Colonic mucosa (tissue), 4 donors: ENCODE measurements at regions not wholly inside any gene's neighbourhood (a gene's known extent, or its start where the extent isn't known, plus 50 kb on each side); places are given as distances from the start of the nearest gene placed in this dataset.

ENCODE experiments used
- DNase-seq: peaks from one replicate; pipeline ENCODE4 v3.0.0-alpha.2; 2020
- H3K27ac ChIP-seq: fragments of 200-600 bp; one replicate; pipeline ENCODE4 v1.8.0; 2021
- H3K27me3 ChIP-seq: fragments of 200-600 bp; one replicate; pipeline ENCODE4 v1.8.0; 2021
- H3K36me3 ChIP-seq: fragments of 200-600 bp; one replicate; pipeline ENCODE4 v1.8.0; 2021
- H3K4me1 ChIP-seq: fragments of 200-600 bp; one replicate; pipeline ENCODE4 v1.8.0; 2021; ENCODE audit warnings: mild to moderate bottlenecking
- H3K4me3 ChIP-seq: fragments of 200-600 bp; one replicate; pipeline ENCODE4 v1.8.0; 2021
- H3K9ac ChIP-seq, 2 donors: one replicate each; pipeline ENCODE4 v1.7.0; 2013; ENCODE audit warnings: control low read depth in 2 of 2, low read depth in 2 of 2, low read length in 2 of 2
- H3K9me3 ChIP-seq: fragments of 200-600 bp; one replicate; pipeline ENCODE4 v1.8.0; 2021
- intact Hi-C: fragments of 100-400 bp; cut with DNase I; formaldehyde crosslinking; loops from one replicate; pipeline ENCODE4 v1.14.1; 2022
- TF ChIP-seq, protein P1 (sequence below): fragments of 200-600 bp; IDR thresholded peaks from one replicate; pipeline ENCODE4 v1.8.0; 2022; ENCODE audit warnings: antibody characterized with exemption, mild to moderate bottlenecking
- donor health status: healthy.
- donor health status: DM: no; HTN: no; CAD: no.
- donor health status: DM: no; HTN: no; CAD: no.

DNA sequence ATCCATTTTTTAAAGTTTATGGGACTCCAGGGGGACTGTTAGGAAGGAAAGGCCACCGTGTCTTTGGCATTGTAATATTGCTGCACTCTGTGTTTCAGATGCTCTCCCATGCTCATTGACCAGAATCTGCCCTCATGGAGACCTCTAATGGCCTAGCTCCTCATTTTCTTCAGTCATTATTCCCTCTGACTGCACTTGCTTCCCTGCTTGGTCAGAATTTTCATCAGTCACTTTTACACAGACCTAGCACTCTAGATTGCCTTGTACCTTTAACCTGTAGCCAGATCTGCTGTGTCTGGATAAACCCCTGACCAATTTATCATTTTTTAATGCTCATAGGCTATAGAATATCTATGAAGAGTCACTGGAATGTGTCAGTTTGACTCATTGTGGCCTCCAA lies 155.5 kb upstream of the NUDT12 start:
- Histone ChIP-seq H3K4me3 (no peak overlapping the region), H3K36me3 (no peaks in the 10 kb centered on the region), H3K4me1 (no peaks in the 10 kb centered on the region), H3K9ac (no peak overlapping the region), H3K27me3 (no peaks in the 10 kb centered on the region), H3K27ac (no peak overlapping the region), H3K9me3 (no peaks in the 10 kb centered on the region)
- TF ChIP-seq, protein P1, sequence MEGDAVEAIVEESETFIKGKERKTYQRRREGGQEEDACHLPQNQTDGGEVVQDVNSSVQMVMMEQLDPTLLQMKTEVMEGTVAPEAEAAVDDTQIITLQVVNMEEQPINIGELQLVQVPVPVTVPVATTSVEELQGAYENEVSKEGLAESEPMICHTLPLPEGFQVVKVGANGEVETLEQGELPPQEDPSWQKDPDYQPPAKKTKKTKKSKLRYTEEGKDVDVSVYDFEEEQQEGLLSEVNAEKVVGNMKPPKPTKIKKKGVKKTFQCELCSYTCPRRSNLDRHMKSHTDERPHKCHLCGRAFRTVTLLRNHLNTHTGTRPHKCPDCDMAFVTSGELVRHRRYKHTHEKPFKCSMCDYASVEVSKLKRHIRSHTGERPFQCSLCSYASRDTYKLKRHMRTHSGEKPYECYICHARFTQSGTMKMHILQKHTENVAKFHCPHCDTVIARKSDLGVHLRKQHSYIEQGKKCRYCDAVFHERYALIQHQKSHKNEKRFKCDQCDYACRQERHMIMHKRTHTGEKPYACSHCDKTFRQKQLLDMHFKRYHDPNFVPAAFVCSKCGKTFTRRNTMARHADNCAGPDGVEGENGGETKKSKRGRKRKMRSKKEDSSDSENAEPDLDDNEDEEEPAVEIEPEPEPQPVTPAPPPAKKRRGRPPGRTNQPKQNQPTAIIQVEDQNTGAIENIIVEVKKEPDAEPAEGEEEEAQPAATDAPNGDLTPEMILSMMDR = no peak
- no peak for DNase-seq
- intact Hi-C loops = no loop called here

DNA sequence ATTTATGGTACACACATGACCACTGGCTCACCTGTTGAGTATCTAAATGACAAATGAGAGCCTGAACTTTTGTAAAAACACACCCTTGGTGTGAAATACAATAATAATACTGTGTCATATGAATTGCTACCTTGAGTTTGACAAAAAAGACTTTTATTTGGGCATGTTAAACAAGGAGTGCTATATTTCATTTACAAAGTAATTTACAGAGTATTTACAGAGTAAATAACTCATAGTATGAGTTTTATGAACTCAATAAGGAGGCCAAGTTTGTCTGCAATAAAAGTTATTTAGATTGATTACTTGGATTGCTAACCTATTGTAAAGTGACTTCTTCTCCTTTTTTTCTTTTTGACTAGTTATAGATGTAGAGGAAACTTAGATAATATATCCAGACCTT lies 146.0 kb upstream of the NUDT12 start:
- no peak overlapping the region for H3K4me3 ChIP-seq
- H3K4me1 ChIP-seq = no peaks in the 10 kb centered on the region
- TF ChIP-seq, protein P1 = no peak
- H3K9ac ChIP-seq = no peak overlapping the region
- no peaks in the 10 kb centered on the region for H3K36me3 ChIP-seq
- no peaks in the 10 kb centered on the region for H3K27me3 ChIP-seq
- H3K27ac ChIP-seq = no peak overlapping the region
- H3K9me3 ChIP-seq = no peaks in the 10 kb centered on the region
- no peak for DNase-seq
- intact Hi-C loops = no loop called here

DNA sequence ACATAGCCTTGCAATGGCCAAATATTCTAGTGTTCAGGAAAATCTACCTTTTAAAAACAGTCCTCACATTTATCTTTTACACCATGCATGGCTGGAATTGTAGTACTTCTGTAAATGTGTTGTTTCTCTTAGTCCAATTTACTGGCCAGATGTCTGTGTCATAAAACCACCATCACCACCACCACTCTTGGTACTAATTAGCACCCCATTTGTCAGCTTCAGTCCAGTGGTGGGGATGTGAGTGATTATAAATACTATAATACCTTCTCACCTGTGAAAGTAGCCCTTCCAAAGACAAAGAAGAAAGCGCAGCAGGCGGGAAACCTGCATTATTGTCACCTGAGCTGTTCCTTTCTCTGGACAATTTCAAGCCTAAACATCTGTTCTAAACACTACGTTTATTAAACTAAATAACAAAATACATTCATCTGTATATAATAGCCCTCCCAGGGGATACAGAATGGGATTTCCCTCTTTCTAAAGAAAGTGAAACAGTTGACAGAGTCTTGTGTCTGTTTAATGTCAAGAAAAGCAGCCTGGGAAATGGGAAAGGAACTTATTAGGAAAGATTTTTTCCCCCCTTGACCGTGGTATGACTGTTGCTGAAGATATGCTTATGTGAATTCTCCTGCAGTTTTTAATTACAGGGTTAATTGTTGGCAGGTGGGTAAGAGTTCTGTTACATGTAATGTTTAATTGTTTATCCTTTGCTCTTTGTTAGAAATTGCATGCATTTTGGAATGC lies 144.5 kb upstream of the NUDT12 start:
- Histone ChIP-seq H3K4me1 (no peaks in the 10 kb centered on the region), H3K9ac (no peak overlapping the region), H3K36me3 (no peaks in the 10 kb centered on the region), H3K9me3 (no peaks in the 10 kb centered on the region), H3K27ac (no peak overlapping the region), H3K4me3 (no peak overlapping the region), H3K27me3 (no peaks in the 10 kb centered on the region)
- TF ChIP-seq, protein P1 = no peak
- no peak for DNase-seq
- intact Hi-C loops = no loop called here

DNA sequence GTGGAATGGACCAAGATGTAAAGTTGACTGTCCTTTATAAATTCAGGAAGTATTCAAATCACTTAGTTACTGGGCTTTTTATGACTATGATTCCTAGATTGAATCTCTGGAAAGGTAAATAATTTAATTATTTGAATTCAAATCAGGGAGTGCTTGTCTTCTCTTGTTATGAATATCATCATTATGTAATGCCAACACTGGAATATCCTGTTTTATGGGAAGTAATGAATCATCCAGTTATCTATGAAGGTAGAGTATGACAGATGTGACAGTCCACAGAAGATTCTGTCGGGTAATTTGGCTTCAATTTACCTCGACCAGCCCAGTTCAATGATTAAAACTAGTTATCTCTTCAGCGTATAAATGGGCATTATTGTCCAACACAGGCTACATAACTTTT lies 141.0 kb upstream of the NUDT12 start:
- Histone ChIP-seq H3K36me3 (no peaks in the 10 kb centered on the region), H3K4me1 (no peaks in the 10 kb centered on the region), H3K9ac (no peak overlapping the region), H3K4me3 (no peak overlapping the region), H3K9me3 (no peaks in the 10 kb centered on the region), H3K27ac (no peak overlapping the region), H3K27me3 (no peaks in the 10 kb centered on the region)
- TF ChIP-seq, protein P1 = no peak
- intact Hi-C loops = no loop called here
- DNase-seq = no peak

DNA sequence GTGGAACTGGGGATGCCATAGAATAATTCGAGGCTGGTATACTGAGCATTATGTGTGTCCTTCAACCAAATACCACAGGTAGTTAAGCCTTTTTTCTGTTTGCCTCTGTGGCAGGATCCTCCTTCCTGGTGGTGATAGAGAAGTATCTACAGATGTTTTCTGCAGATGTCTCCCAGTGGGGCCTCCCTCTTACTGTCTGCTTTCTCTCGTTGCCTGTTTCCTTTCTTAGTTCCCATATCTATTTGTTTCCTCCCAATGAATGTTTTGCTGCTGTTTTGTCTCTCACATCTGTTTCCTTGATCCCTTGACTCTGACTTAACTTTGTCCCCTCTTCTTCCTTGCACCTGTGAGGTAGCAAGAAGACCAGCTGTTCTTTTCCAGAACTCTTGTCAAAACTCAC lies 130.9 kb upstream of the NUDT12 start:
- Histone ChIP-seq H3K4me1 (no peaks in the 10 kb centered on the region), H3K4me3 (no peak overlapping the region), H3K9ac (no peak overlapping the region), H3K9me3 (no peaks in the 10 kb centered on the region), H3K36me3 (no peaks in the 10 kb centered on the region), H3K27me3 (no peaks in the 10 kb centered on the region), H3K27ac (no peak overlapping the region)
- intact Hi-C loops = no loop called here
- TF ChIP-seq, protein P1 = no peak
- DNase-seq = no peak
